ENCODE measurements at regions not wholly inside any gene's neighbourhood (a gene's known extent, or its start where the extent isn't known, plus 50 kb on each side); places are given as distances from the start of the nearest gene placed in this dataset.

GRCh38 chr1:195529881-195530280 is 1078.4 kb downstream of the KCNT2 start:
- CTCF ChIA-PET, result no interaction called here

DNA sequence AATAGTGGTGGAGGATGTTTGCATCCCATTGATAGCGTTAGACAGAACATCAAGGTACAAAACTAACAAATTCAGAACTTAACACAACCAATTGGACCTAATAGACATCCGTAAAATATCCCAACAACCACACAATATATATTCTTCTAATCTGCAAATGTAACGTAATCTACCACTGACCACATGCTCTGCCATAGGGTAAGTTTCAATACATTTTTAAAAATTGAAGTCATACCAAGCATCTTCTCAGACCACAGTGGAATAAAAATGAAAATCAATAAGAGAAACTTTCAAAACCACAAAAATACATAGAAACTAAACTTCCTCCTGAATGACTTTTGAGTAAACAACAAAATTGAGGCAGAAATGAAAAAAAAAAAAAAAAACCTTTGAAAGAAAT is 1087.5 kb downstream of the KCNT2 start:
- intact Hi-C loops (cut with micrococcal nuclease; ENCODE audit: unreplicated experiment), result no loop called here
- ChIA-PET CTCF (no interaction called here), POLR2A (no interaction called here)
- no peaks in the 10 kb centered on the region for H3K9me3 ChIP-seq
- Mint-ChIP-seq H3K36me3 (ENCODE audit: insufficient read depth, unreplicated experiment) (no peaks in the 10 kb centered on the region), H3K9me3 (ENCODE audit: unreplicated experiment) (no peaks in the 10 kb centered on the region), H3K4me1 (ENCODE audit: low read depth, unreplicated experiment) (no peaks in the 10 kb centered on the region), H3K4me3 (ENCODE audit: unreplicated experiment) (no peak overlapping the region), H3K27me3 (ENCODE audit: insufficient read depth, unreplicated experiment) (peaks cover 2% of the 10 kb centered on the region), H3K27ac (ENCODE audit: unreplicated experiment) (no peak overlapping the region)
- TF ChIP-seq, protein P1, sequence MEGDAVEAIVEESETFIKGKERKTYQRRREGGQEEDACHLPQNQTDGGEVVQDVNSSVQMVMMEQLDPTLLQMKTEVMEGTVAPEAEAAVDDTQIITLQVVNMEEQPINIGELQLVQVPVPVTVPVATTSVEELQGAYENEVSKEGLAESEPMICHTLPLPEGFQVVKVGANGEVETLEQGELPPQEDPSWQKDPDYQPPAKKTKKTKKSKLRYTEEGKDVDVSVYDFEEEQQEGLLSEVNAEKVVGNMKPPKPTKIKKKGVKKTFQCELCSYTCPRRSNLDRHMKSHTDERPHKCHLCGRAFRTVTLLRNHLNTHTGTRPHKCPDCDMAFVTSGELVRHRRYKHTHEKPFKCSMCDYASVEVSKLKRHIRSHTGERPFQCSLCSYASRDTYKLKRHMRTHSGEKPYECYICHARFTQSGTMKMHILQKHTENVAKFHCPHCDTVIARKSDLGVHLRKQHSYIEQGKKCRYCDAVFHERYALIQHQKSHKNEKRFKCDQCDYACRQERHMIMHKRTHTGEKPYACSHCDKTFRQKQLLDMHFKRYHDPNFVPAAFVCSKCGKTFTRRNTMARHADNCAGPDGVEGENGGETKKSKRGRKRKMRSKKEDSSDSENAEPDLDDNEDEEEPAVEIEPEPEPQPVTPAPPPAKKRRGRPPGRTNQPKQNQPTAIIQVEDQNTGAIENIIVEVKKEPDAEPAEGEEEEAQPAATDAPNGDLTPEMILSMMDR (IDR thresholded peaks at IDR 0.05; ENCODE audit: insufficient read depth in 1 of 2, low read depth in 1 of 2, low read length in 1 of 2, severe bottlenecking in 1 of 2, unreplicated experiment in 1 of 2), result no peak
- H3K4me1 ChIP-seq, result no peaks in the 10 kb centered on the region
- no TSS peak for BruUV-seq (replicated peaks)
- no peak for DNase-seq
- no peak overlapping the region for H3K4me3 ChIP-seq (ENCODE audit: low read depth, low read length)
- H3K36me3 ChIP-seq (ENCODE audit: control insufficient read depth, insufficient read depth, low read length), result no peaks in the 10 kb centered on the region
- H3K27me3 ChIP-seq (replicated peaks; ENCODE audit: control insufficient read depth, insufficient read depth, low read length), result no peaks in the 10 kb centered on the region

More at GRCh38 chr1:195529881-195530280, 1078.4 kb downstream of the KCNT2 start:
- BruUV-seq (replicated peaks), result no TSS peak
- no peak overlapping the region for H3K4me3 Mint-ChIP-seq (ENCODE audit: unreplicated experiment)
- no peaks in the 10 kb centered on the region for H3K4me1 Mint-ChIP-seq (ENCODE audit: low read depth, unreplicated experiment)
- H3K36me3 ChIP-seq (ENCODE audit: control insufficient read depth, insufficient read depth, low read length), result no peaks in the 10 kb centered on the region
- TF ChIP-seq, protein P1 (IDR thresholded peaks at IDR 0.05; ENCODE audit: insufficient read depth in 1 of 2, low read depth in 1 of 2, low read length in 1 of 2, severe bottlenecking in 1 of 2, unreplicated experiment in 1 of 2), result no peak
- no peak for DNase-seq
- no peaks in the 10 kb centered on the region for H3K9me3 ChIP-seq
- POLR2A ChIA-PET, result no interaction called here
- H3K9me3 Mint-ChIP-seq (ENCODE audit: unreplicated experiment), result no peaks in the 10 kb centered on the region
- no peaks in the 10 kb centered on the region for H3K36me3 Mint-ChIP-seq (ENCODE audit: insufficient read depth, unreplicated experiment)
- no peaks in the 10 kb centered on the region for H3K27me3 Mint-ChIP-seq (ENCODE audit: insufficient read depth, unreplicated experiment)
- H3K4me3 ChIP-seq (ENCODE audit: low read depth, low read length), result no peak overlapping the region
- H3K4me1 ChIP-seq, result no peaks in the 10 kb centered on the region
- H3K27ac Mint-ChIP-seq (ENCODE audit: unreplicated experiment), result no peak overlapping the region
- H3K27me3 ChIP-seq (replicated peaks; ENCODE audit: control insufficient read depth, insufficient read depth, low read length), result no peaks in the 10 kb centered on the region
- intact Hi-C loops (cut with micrococcal nuclease; ENCODE audit: unreplicated experiment), result no loop called here

- TF ChIP-seq, protein P1 (IDR thresholded peaks at IDR 0.05; ENCODE audit: insufficient read depth in 1 of 2, low read depth in 1 of 2, low read length in 1 of 2, severe bottlenecking in 1 of 2, unreplicated experiment in 1 of 2), result no peak
- BruUV-seq (replicated peaks), result no TSS peak
- no peaks in the 10 kb centered on the region for H3K27me3 ChIP-seq (replicated peaks; ENCODE audit: control insufficient read depth, insufficient read depth, low read length)
These were observed 1092.2 kb downstream of the KCNT2 start for GRCh38 chr1:195516036-195516435.

More at GRCh38 chr1:195516036-195516435, 1092.2 kb downstream of the KCNT2 start:
- H3K4me3 Mint-ChIP-seq (ENCODE audit: unreplicated experiment), result no peak overlapping the region
- no peak for DNase-seq
- no peaks in the 10 kb centered on the region for H3K36me3 Mint-ChIP-seq (ENCODE audit: insufficient read depth, unreplicated experiment)
- Histone ChIP-seq H3K9me3 (no peaks in the 10 kb centered on the region), H3K4me1 (no peaks in the 10 kb centered on the region), H3K36me3 (ENCODE audit: control insufficient read depth, insufficient read depth, low read length) (no peaks in the 10 kb centered on the region), H3K4me3 (ENCODE audit: low read depth, low read length) (no peak overlapping the region)
- POLR2A ChIA-PET, result no interaction called here
- intact Hi-C loops (cut with micrococcal nuclease; ENCODE audit: unreplicated experiment), result no loop called here
- H3K9me3 Mint-ChIP-seq (ENCODE audit: unreplicated experiment), result no peaks in the 10 kb centered on the region
- CTCF ChIA-PET, result no interaction called here
- H3K4me1 Mint-ChIP-seq (ENCODE audit: low read depth, unreplicated experiment), result no peaks in the 10 kb centered on the region
- H3K27me3 Mint-ChIP-seq (ENCODE audit: insufficient read depth, unreplicated experiment), result peaks cover 2% of the 10 kb centered on the region
- no peak overlapping the region for H3K27ac Mint-ChIP-seq (ENCODE audit: unreplicated experiment)
